ENCODE measurements at regions not wholly inside any gene's neighbourhood (a gene's known extent, or its start where the extent isn't known, plus 50 kb on each side); places are given as distances from the start of the nearest gene placed in this dataset.

DNA sequence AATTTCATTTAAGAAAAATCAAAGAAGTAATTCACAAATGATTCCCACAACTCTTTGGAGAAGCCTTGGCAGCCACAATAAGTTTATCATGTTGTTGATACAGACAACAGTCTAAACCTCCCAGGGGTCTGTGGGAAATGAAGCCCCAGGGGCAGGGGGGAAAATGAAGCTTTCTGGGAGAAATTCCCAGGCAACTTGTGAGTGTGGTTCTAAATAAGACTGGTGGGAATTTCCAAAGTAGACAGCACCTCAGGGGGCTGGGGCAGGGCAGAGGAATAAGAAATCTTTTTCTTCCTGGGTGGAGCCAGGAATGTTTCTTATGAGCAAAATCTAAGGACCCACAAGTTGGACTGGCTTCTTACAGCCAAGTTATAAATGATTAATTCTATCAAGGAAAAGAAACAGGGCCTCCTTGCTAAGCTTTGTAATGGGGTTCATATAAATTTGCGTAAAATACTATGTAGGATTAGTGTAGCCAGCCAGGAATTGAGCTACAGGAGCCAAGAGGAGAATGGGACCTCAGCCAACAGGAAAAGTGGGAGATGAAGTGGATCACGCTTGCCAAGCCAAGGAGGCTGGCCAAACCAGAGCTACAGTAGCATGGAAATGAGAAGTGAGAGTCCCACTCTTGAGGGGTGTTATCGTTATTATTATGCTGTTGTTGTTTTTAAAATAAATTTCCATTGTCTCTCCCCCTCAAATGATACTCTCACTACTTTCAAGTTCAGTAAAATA lies 182.9 kb upstream of the FAR2 start:
- peak in 1 of 2 donors; percentile 92 for DNase-seq (ENCODE audit: low read depth in 2 of 2)
- TF ChIP-seq, protein P1, sequence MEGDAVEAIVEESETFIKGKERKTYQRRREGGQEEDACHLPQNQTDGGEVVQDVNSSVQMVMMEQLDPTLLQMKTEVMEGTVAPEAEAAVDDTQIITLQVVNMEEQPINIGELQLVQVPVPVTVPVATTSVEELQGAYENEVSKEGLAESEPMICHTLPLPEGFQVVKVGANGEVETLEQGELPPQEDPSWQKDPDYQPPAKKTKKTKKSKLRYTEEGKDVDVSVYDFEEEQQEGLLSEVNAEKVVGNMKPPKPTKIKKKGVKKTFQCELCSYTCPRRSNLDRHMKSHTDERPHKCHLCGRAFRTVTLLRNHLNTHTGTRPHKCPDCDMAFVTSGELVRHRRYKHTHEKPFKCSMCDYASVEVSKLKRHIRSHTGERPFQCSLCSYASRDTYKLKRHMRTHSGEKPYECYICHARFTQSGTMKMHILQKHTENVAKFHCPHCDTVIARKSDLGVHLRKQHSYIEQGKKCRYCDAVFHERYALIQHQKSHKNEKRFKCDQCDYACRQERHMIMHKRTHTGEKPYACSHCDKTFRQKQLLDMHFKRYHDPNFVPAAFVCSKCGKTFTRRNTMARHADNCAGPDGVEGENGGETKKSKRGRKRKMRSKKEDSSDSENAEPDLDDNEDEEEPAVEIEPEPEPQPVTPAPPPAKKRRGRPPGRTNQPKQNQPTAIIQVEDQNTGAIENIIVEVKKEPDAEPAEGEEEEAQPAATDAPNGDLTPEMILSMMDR (IDR thresholded peaks at IDR 0.05; ENCODE audit: low read depth, low read length), result no peak

DNA sequence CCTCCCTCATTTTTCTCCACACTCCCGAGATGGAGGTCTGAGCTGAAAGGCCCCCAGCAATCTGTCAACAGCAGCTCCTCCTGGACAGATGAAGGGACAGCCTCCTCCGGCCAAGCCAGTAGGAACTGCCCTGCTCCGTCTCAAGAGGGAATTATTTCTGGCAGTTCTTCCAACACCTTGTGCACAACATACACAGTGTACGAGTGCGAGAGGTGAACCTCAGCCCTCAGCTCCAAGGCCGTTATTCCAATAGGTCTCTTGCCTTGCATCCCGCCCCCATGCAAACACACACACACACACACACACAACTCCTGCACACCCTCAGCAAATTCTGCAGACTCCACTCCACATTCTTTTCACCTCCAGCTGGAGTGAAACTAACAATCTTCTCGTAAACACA lies 181.7 kb upstream of the FAR2 start:
- H3K4me3 ChIP-seq (replicated peaks in 1 of 2; ENCODE audit: low read depth in 2 of 2, low read length in 2 of 2), result no peak overlapping the region
- TF ChIP-seq, protein P1 (IDR thresholded peaks at IDR 0.05; ENCODE audit: low read depth, low read length), result no peak
- DNase-seq (ENCODE audit: low read depth in 2 of 2), result no peak

More for the DNA sequence above, 182.9 kb upstream of the FAR2 start:
- no peak overlapping the region for H3K4me3 ChIP-seq (replicated peaks in 1 of 2; ENCODE audit: low read depth in 2 of 2, low read length in 2 of 2)

DNA sequence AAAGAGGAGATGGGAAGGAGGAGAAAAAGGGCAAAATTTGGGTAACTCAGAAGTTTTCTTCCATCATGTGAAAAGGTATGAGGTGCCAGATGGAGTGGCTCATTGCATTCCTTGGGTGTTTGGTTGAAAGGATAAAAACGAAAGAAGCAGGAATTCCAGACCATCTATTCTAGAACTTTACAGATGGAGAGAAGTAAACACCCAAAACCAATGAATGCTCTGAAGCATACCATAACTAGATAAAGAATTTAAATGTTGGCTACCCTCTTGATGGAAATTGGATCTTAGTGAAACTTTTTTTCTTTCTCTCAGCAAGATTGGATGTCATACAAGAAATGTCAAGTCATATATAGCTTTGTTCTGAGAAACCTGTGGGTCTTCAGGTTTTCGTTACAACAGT lies 175.6 kb upstream of the FAR2 start:
- no peak overlapping the region for H3K4me3 ChIP-seq (replicated peaks in 1 of 2; ENCODE audit: low read depth in 2 of 2, low read length in 2 of 2)
- TF ChIP-seq, protein P1 (IDR thresholded peaks at IDR 0.05; ENCODE audit: low read depth, low read length), result no peak
- no peak for DNase-seq (ENCODE audit: low read depth in 2 of 2)

DNA sequence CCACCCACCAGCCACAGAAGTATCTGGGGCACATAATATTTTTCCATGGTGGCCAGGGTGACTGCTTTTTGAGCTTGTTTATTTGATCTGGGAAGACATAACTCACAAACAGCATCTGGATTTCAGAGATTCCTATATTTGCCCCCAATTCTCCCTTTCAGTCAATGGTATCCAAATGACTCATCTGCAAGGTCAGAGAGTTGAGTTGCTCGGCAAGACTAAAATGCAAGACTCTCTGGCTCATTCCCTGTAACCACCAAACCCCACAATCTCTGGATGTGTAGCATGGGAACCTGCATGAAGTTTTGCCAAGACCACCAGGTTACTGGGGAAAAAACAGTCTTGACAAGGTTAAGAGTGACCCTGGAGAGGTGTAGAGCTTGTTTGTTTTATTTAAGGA lies 174.9 kb upstream of the FAR2 start:
- DNase-seq (ENCODE audit: low read depth in 2 of 2), result peak in 1 of 2 donors; percentile 34
- TF ChIP-seq, protein P1 (IDR thresholded peaks at IDR 0.05; ENCODE audit: low read depth, low read length), result no peak
- H3K4me3 ChIP-seq (replicated peaks in 1 of 2; ENCODE audit: low read depth in 2 of 2, low read length in 2 of 2), result no peak overlapping the region

DNA sequence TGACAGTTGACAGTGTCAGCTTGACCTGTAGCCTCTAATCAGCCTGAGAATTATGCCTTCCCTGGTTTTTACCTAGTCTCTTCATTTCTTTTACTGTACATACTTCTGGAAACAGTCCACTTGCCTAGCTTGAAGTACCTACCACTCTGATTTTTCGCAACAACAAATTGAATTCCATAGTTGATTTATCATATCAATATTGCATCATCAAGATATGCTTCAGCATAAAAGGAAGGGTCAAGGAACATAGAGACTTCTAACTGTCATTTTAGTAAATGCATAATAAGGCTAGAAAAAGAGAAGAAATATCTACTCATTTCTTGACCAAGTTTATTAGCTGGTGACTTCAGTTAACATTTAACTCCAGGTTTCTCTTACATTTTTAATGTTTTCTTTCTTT lies 174.2 kb upstream of the FAR2 start:
- H3K4me3 ChIP-seq (replicated peaks in 1 of 2; ENCODE audit: low read depth in 2 of 2, low read length in 2 of 2), result no peak overlapping the region
- TF ChIP-seq, protein P1 (IDR thresholded peaks at IDR 0.05; ENCODE audit: low read depth, low read length), result no peak
- DNase-seq (ENCODE audit: low read depth in 2 of 2), result no peak

DNA sequence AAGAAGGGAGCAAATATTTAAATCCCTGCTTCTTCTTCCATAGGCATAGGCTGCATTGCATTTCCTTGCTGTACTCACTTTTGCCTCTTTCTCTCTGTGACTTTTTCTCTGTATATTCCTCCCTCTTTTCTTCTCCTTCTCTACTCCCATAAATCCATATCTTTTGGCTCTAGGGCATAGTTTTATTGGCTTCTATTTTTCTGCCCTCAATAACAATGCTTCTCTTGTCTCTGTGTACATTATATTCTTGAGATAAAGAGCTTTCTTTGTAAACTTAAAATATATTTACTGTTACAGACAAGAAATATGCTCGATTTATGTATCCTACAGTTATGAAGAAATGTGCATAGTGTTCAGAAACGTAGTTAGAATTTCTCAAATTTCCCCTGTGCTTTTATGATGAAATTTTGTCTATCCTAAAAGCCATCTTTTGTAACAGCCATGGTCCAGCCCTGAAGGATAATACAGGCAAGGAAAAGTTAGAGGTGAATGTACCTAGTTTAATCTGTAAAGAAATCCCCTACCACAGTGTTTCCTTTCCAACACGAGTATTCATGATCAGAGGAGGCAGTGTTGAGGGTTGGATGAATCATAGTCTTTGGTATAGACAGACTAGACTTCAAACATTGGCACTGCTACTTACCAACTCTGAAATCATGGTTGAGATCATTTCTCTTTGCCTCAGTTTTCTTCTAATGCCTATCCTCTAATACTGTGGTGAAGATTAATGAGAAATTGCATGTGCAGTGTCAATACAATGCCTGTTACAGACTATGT lies 173.3 kb upstream of the FAR2 start:
- no peak for DNase-seq (ENCODE audit: low read depth in 2 of 2)
- no peak overlapping the region for H3K4me3 ChIP-seq (replicated peaks in 1 of 2; ENCODE audit: low read depth in 2 of 2, low read length in 2 of 2)
- TF ChIP-seq, protein P1 (IDR thresholded peaks at IDR 0.05; ENCODE audit: low read depth, low read length), result no peak
